Activated T-cell treated with anti-CD3 and anti-CD28 coated beads, Interleukin-2, amount 50 U/mL, for 72 hours (primary cell): ENCODE measurements at regions not wholly inside any gene's neighbourhood (a gene's known extent, or its start where the extent isn't known, plus 50 kb on each side); places are given as distances from the start of the nearest gene placed in this dataset.

Experiments
- ATAC-seq, 2 donors: fragments of 150-1000 bp; cut with Tn5 transposase; replicated peaks in 1 of 2; 2 replicates each; pipeline ENCODE4 v1.10.0; 2021; ENCODE audit warnings: moderate library complexity in 2 of 2, mild to moderate bottlenecking in 1 of 2
- DNase-seq, 2 donors: peaks; one replicate each; pipeline ENCODE4 v3.0.0; 2021 to 2022; ENCODE audit warnings: mixed read lengths in 1 of 2
- H3K27ac Mint-ChIP-seq: one replicate; pipeline ENCODE4 v1.8.0; 2022; ENCODE audit warnings: mild to moderate bottlenecking, moderate library complexity, mixed read lengths
- H3K27me3 Mint-ChIP-seq: one replicate; pipeline ENCODE4 v1.8.0; 2022; ENCODE audit warnings: low read depth, mixed read lengths
- H3K36me3 Mint-ChIP-seq, 2 donors: one replicate each; pipeline ENCODE4 v1.8.0; 2022; ENCODE audit warnings: mixed read lengths in 2 of 2, mild to moderate bottlenecking in 1 of 2; ENCODE audit not compliant: insufficient read depth in 2 of 2
- H3K4me1 Mint-ChIP-seq: one replicate; pipeline ENCODE4 v1.8.0; 2022; ENCODE audit warnings: low read depth, mixed read lengths
- H3K4me3 Mint-ChIP-seq, 2 donors: one replicate each; pipeline ENCODE4 v1.8.0; 2022; ENCODE audit warnings: mild to moderate bottlenecking in 2 of 2, mixed read lengths in 2 of 2, moderate library complexity in 2 of 2
- H3K9me3 Mint-ChIP-seq, 2 donors: one replicate each; pipeline ENCODE4 v1.8.0; 2022; ENCODE audit warnings: mixed read lengths in 2 of 2

GRCh38 chr7:11298220-11298619 lies 324.5 kb downstream of the PHF14 start:
- no peaks in the 10 kb centered on the region for H3K36me3 Mint-ChIP-seq
- H3K4me1 Mint-ChIP-seq: no peaks in the 10 kb centered on the region
- DNase-seq (no peak), ATAC-seq (no peak)
- no peak overlapping the region for H3K27ac Mint-ChIP-seq
- no peak overlapping the region for H3K4me3 Mint-ChIP-seq
- H3K27me3 Mint-ChIP-seq: no peaks in the 10 kb centered on the region
- H3K9me3 Mint-ChIP-seq: peaks cover 0 to 1% of the 10 kb centered on the region in 2 donors

DNA sequence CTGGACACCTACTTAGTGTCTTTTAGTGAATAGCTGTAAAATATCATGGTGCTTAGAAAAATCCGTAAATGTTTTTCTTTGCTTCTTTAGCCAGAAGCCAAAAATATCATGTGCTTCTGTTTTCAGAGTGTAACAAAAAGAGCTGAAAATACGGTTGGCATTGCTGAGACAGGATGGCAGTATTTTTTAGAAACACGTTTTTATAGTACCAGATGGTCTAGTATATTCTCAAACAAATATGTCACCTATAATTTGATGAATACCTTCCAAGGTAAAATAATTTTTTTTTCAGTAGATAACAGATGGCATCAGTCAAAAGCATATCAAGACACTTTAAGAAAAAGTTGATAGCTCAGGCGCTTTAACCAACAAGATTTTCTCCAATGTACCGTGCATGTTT lies 326.6 kb downstream of the PHF14 start:
- no peaks in the 10 kb centered on the region for H3K36me3 Mint-ChIP-seq
- DNase-seq: no peak
- H3K27me3 Mint-ChIP-seq: no peaks in the 10 kb centered on the region
- peaks cover 0 to 1% of the 10 kb centered on the region in 2 donors for H3K9me3 Mint-ChIP-seq
- H3K27ac Mint-ChIP-seq: no peak overlapping the region
- H3K4me1 Mint-ChIP-seq: no peaks in the 10 kb centered on the region
- no peak for ATAC-seq
- no peak overlapping the region for H3K4me3 Mint-ChIP-seq

- DNase-seq (no peak), ATAC-seq (no peak)
- Mint-ChIP-seq H3K27me3 (no peaks in the 10 kb centered on the region), H3K9me3 (peaks cover 0 to 1% of the 10 kb centered on the region in 2 donors), H3K36me3 (no peaks in the 10 kb centered on the region), H3K4me3 (no peak overlapping the region), H3K4me1 (no peaks in the 10 kb centered on the region), H3K27ac (no peak overlapping the region)
Measured at GRCh38 chr7:11302121-11302520, 328.4 kb downstream of the PHF14 start.

DNA sequence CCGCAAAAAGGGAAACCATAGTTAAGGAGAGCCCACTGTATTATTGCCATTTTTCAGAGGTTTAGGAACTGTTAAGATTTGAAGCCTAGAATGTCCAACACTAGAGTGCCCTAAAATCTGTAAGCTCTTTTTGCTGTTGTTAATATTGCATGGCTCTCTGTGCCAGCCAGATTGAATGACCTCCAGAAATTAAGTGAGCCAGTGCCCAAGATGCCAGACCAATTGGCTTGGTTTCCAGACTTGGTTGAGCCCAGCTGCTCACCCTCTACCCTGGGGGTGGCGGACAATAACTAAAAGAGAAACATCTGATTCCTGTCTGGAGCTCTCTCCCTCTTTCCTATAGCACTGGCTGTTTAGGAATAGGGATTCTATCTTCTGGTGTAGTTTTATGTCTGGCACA lies 340.1 kb downstream of the PHF14 start:
- DNase-seq (no peak), ATAC-seq (no peak)
- no peaks in the 10 kb centered on the region for H3K4me1 Mint-ChIP-seq
- H3K4me3 Mint-ChIP-seq: no peak overlapping the region
- H3K27ac Mint-ChIP-seq: no peak overlapping the region
- H3K36me3 Mint-ChIP-seq: no peaks in the 10 kb centered on the region
- no peaks in the 10 kb centered on the region for H3K9me3 Mint-ChIP-seq
- no peaks in the 10 kb centered on the region for H3K27me3 Mint-ChIP-seq

DNA sequence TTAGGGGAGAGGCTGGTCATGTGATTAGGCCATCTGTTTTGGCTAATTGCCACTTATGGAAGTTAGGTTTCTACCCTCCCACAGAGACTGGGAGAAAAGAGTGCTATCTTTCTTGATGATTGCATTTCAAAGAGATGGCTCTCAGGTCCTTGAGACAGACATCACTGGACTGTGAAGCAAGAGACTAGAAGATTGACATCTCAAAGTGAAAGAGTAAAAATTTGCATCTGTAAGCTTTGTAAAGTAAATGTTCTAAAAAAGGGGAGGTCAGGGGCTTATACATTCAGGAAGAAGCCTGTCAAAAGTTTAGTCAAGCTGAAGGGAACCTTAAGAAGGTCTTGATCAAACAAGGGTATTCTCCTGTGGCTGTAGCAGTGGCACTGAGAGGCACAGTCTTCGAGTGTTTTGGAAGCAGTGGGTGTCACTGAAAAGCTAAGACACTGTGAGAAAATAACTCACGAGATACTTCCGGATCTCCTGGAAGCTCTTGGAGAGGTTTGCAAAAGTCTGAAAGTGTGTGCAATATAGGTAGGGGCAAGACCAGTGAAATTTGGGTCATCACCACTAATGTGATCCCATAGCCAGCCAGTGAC lies 342.1 kb downstream of the PHF14 start:
- DNase-seq (no peak), ATAC-seq (no peak)
- no peak overlapping the region for H3K27ac Mint-ChIP-seq
- no peaks in the 10 kb centered on the region for H3K9me3 Mint-ChIP-seq
- no peaks in the 10 kb centered on the region for H3K4me1 Mint-ChIP-seq
- H3K4me3 Mint-ChIP-seq: no peak overlapping the region
- H3K36me3 Mint-ChIP-seq: no peaks in the 10 kb centered on the region
- H3K27me3 Mint-ChIP-seq: no peaks in the 10 kb centered on the region

DNA sequence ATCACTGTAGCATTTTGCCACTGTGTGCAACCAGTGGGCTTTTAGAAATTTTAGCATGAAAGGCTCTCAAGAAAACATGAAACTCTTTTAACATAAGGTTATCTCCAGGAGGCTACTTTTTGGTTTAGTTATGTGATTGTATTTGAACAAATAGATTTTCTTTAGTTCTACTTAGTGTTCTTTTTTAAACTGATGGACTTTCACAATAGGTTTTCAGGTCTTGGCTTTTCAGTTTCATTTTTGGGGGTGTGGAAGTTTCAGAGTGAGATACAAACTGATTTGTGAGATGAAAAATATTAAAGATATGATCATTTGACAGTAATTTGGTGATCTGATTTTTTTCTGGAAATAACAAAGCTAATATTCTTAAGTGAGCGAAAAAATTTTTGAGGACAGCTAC lies 344.1 kb downstream of the PHF14 start:
- Mint-ChIP-seq H3K27ac (no peak overlapping the region), H3K36me3 (no peaks in the 10 kb centered on the region), H3K4me1 (no peaks in the 10 kb centered on the region), H3K4me3 (no peak overlapping the region), H3K27me3 (no peaks in the 10 kb centered on the region), H3K9me3 (no peaks in the 10 kb centered on the region)
- no peak for ATAC-seq
- DNase-seq: no peak

- Mint-ChIP-seq H3K4me3 (no peak overlapping the region), H3K27me3 (no peaks in the 10 kb centered on the region), H3K9me3 (no peaks in the 10 kb centered on the region), H3K4me1 (no peaks in the 10 kb centered on the region), H3K27ac (no peak overlapping the region), H3K36me3 (no peaks in the 10 kb centered on the region)
- DNase-seq (no peak), ATAC-seq (no peak)
Measured at GRCh38 chr7:11319491-11320274, 346.0 kb downstream of the PHF14 start.
